ENCODE measurements at regions not wholly inside any gene's neighbourhood (a gene's known extent, or its start where the extent isn't known, plus 50 kb on each side); places are given as distances from the start of the nearest gene placed in this dataset.
"Not testable (repeated sequence)": the region's sequence is repeated elsewhere in the genome, so short reads cannot be mapped to it uniquely, and the experiment has no call there.

DNA sequence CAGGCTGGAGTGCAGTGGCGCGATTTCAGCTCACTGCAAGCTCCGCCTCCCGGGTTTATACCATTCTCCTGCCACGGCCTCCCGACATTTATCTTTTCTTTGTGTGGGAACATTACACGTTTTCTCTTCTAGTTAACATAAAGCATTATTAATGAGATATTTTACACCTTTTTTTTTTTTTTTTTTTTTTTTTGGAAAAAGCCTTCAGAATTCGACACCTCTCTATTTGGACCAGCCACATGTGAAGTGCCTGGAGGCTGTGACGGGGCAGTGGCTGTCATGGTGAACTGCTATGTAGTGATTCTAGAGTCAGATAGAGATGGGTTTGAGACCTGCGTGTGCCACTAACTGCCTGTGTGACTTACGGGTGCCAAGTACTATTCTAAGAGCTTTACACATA is 64.3 kb downstream of the SMIM38 start:
- H3K4me3 ChIP-seq (ENCODE audit: low read depth, low read length) = no peak overlapping the region
- no peak for DNase-seq (ENCODE audit: low read depth)
- TF ChIP-seq, protein P1, sequence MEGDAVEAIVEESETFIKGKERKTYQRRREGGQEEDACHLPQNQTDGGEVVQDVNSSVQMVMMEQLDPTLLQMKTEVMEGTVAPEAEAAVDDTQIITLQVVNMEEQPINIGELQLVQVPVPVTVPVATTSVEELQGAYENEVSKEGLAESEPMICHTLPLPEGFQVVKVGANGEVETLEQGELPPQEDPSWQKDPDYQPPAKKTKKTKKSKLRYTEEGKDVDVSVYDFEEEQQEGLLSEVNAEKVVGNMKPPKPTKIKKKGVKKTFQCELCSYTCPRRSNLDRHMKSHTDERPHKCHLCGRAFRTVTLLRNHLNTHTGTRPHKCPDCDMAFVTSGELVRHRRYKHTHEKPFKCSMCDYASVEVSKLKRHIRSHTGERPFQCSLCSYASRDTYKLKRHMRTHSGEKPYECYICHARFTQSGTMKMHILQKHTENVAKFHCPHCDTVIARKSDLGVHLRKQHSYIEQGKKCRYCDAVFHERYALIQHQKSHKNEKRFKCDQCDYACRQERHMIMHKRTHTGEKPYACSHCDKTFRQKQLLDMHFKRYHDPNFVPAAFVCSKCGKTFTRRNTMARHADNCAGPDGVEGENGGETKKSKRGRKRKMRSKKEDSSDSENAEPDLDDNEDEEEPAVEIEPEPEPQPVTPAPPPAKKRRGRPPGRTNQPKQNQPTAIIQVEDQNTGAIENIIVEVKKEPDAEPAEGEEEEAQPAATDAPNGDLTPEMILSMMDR (IDR thresholded peaks at IDR 0.05; ENCODE audit: control insufficient read depth, extremely low read depth, insufficient read depth) = no peak

DNA sequence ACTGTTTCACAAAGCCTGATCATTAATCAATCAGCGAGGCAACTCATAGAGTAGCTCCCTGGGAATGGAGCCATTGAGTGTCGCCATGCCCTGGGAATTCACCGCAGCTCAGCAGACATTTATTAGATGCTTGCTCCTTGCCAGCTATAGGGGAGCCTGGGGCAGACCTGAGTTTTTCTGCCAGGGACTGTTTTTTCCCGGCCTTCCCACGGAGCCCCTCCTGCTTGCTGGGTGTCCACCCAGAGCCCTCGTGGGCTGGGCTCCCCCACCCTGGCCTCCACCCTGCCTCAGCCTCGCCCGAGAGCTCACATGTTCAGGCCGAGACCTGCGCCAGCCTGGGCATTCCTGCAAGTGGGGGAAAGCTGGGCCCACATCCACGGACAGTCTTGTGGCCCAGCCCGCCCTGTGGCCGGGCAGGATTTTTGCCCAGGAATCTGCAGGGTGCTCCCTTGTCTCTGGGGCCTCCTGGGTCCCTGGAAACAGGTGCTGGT is 64.9 kb downstream of the SMIM38 start:
- no peak overlapping the region for H3K4me3 ChIP-seq (ENCODE audit: low read depth, low read length)
- TF ChIP-seq, protein P1 (IDR thresholded peaks at IDR 0.05; ENCODE audit: control insufficient read depth, extremely low read depth, insufficient read depth) = no peak
- no peak for DNase-seq (ENCODE audit: low read depth)

DNA sequence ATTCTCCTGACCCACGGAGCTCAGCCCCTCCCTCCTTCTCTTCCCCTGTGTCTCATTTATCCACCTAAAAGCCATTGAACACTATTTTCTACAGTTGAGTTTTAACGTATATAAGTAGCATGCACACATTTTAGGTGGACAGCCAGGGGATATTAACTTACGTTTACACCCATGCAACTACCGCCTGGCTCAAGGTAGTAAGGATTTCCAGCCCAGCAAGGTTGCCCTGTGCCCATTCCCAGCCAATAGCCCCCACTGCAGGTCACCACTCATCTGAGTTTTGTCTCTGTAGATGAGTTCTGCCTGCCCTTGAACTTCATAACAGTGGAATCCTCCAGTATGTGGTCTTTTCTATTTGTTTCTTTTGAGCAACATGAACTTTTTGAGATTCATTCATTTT is 65.4 kb downstream of the SMIM38 start:
- H3K4me3 ChIP-seq (ENCODE audit: low read depth, low read length) = no peak overlapping the region

DNA sequence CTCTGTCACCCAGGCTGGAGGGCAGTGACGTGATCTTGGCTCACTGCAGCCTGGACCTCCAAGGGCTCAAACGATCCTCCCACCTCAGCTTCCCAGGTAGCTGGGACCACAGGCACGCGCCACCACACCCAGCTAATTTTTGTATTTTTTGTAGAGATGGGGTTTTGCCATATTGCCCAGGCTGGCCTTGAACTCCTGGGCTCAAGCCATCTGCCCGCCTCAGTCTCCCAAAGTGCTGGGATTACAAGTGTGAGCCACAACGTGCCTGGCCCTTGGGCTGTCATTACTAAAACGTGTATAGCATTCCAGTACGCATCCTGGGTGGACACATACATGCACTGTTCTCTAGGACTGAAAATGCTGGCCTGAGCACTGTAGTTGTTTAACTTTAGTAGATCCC is 65.9 kb downstream of the SMIM38 start:
- not testable (repeated sequence) for H3K4me3 ChIP-seq (ENCODE audit: low read depth, low read length); DNase-seq (ENCODE audit: low read depth)

More for the DNA sequence above, 65.4 kb downstream of the SMIM38 start:
- TF ChIP-seq, protein P1 (IDR thresholded peaks at IDR 0.05; ENCODE audit: control insufficient read depth, extremely low read depth, insufficient read depth) = no peak
- no peak for DNase-seq (ENCODE audit: low read depth)

DNA sequence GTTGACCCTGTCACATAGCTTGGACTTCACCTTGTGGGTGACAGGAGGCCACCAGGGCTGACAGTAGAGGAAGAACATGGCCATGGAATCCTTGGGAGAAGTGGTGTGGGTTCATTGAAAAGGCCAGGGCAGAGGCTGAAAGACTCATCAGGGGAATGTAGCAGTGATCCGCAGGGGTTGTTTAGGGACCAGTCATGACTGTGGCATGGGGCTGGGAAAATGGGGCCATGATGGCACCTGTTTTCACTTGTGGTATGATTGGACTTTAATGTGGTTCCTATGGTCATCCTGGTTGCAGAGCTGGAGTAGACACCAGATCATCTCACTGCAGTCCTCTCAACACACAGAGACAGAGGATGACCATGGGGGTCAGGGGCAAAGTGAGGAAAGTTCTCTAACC is 66.7 kb upstream of the MYEOV start:
- TF ChIP-seq, protein P1 (IDR thresholded peaks at IDR 0.05; ENCODE audit: control insufficient read depth, extremely low read depth, insufficient read depth) = no peak
- DNase-seq (ENCODE audit: low read depth) = no peak
- H3K4me3 ChIP-seq (ENCODE audit: low read depth, low read length) = no peak overlapping the region

DNA sequence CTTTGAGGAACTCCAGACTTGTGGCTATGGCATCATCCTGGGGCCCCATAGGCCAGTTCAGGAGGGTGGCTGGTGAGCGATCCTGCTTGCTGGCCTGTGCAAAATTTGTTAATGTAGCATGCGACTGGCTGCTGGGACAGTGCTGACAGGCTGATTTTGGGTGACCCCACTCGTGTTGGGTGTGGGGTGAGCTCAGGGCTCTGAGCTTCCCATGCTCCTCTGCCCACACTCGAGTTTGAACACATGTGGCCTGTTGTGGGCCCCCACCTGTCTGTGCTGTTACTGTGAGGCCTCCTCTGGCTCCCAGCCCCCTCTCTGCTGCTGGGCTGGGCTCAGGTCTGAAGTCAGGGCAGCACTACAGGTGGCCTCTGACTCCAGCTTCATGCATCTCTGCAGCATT is 64.4 kb upstream of the MYEOV start:
- TF ChIP-seq, protein P1 (IDR thresholded peaks at IDR 0.05; ENCODE audit: control insufficient read depth, extremely low read depth, insufficient read depth) = no peak
- H3K4me3 ChIP-seq (ENCODE audit: low read depth, low read length) = no peak overlapping the region
- DNase-seq (ENCODE audit: low read depth) = no peak

DNA sequence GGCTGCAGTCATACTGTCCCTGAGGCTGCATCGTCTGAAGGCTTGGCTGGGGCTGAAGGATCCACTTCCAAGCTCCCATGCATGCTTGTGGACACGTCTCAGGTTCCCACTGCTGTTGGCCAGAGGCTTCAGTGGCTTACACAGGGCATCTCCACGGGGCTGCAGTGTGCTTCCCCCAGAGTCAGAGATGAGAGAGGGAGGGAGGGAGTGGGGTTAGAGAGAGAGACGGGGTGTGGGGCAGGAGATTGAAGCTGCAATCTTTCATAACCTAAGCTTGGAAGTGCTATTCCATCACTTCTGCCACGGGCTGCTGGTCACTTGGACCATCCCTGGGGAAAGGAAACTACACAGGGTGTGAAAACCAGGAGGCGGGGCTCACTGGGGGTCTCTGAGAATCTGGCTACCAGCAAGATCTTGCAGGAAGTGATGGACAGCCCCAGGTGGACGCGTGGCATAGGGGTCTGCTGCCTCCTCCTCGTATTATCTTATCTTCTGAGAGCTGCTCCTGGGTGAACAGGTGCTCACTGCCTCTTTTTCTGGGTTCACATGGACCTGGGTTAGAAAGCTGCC is 63.0 kb upstream of the MYEOV start:
- TF ChIP-seq, protein P1 (IDR thresholded peaks at IDR 0.05; ENCODE audit: control insufficient read depth, extremely low read depth, insufficient read depth) = no peak
- DNase-seq (ENCODE audit: low read depth) = no peak
- H3K4me3 ChIP-seq (ENCODE audit: low read depth, low read length) = no peak overlapping the region
